ENCODE measurements at regions not wholly inside any gene's neighbourhood (a gene's known extent, or its start where the extent isn't known, plus 50 kb on each side); places are given as distances from the start of the nearest gene placed in this dataset.

DNA sequence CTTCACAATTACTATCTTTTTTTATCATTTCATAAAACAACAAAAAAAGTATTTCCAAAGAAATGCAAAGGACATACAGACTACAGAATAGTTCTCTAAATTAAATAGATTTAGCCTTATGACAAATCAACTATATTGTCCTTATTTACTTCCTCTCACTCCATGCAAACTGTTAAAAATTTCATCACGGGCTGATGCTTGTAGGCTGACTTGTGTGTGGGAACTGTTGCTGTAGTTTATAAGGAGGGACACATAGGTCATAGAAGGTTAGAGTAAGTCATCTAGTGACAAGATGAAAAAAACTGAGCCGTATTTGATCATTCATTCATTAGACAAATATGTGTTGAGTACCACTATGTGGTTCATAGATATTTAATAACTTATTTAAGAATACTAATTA lies 232.5 kb upstream of the TBL1XR1 start:
- DNase-seq (ENCODE audit: insufficient read length) = no peak
- no peak for TF ChIP-seq POLR2AphosphoS5 (IDR thresholded peaks at IDR 0.05; ENCODE audit: low read depth, low read length)
- no peak for TF ChIP-seq POLR2A (IDR thresholded peaks at IDR 0.05; ENCODE audit: low read depth, low read length)
- no peak for TF ChIP-seq TAF1 (IDR thresholded peaks at IDR 0.05; ENCODE audit: borderline replicate concordance, low read depth, low read length)
- no peak for FAIRE-seq

DNA sequence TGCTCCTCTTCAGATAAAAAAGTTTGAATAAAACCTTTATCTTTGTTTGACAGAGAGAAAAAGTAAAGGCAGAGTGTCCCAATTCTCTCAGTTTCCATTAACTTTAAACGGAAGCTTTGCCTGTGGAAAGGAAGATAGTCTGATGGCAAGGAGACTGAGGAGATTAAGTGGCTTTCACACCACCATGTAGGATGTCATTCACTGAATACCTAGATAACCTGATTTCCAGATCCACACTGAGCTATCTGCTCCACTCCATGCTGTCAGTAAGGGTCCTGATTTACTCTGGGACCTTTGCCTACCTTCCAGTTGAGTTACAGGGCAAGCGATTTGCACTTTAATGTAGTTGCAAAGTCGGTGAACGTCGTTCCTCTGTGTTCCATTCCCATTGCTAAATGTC lies 233.4 kb upstream of the TBL1XR1 start:
- no peak for TF ChIP-seq TAF1 (IDR thresholded peaks at IDR 0.05; ENCODE audit: borderline replicate concordance, low read depth, low read length)
- no peak for TF ChIP-seq POLR2A (IDR thresholded peaks at IDR 0.05; ENCODE audit: low read depth, low read length)
- TF ChIP-seq POLR2AphosphoS5 (IDR thresholded peaks at IDR 0.05; ENCODE audit: low read depth, low read length) = no peak
- FAIRE-seq (no peak), DNase-seq (ENCODE audit: insufficient read length) (no peak)

DNA sequence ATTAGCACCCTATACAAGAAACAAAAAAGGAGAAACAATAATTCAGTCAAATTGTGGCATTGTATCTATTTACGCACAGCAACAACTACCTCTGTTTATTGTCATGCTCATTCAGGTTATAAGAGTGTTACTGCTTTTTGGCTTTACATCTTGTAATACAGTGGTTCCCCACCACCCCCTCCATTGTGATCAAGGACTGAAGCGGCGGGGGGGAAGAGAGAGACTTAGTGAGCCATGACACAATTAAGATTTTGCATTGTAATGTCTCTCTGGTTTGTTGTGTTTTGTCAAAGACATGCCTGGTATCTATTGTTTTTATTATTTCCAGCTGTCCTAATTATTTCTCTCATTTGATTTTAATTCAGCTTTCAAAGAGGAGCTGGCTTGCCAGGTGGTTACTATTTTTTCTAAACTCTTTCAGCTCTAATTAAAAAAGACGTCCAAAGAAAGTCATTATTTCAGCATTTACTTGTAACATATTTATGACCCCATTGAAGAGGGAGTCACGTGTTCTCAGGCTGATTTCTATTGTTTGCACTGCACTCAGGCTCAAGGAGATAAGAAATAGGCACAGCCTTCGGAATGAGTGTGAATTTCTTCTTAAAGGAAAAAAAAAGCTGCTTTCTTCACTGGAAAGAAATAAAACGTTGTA lies 234.4 kb upstream of the TBL1XR1 start:
- no peak for FAIRE-seq

DNA sequence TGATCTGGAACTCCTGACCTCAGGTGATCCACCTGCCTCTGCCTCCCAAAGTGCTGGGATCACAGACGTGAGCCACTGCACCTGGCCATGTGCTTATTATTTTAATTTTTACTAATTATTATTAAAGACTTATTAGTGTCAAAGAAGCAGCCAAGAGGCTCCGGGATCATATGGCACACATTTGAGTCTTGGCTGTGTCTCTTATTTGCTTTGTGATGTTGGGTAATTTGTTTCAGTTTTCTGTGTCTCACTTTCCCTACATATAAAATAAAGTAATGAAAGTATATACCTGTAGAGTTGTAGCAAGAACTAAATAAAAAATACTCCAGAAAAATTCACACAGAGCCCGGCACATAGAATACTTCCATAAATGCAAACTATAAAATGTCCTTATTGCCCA lies 238.0 kb upstream of the TBL1XR1 start:
- no peak for FAIRE-seq
- DNase-seq (ENCODE audit: insufficient read length) = no peak
- TF ChIP-seq POLR2A (IDR thresholded peaks at IDR 0.05; ENCODE audit: low read depth, low read length) (no peak), POLR2AphosphoS5 (IDR thresholded peaks at IDR 0.05; ENCODE audit: low read depth, low read length) (no peak), TAF1 (IDR thresholded peaks at IDR 0.05; ENCODE audit: borderline replicate concordance, low read depth, low read length) (no peak)

More for the DNA sequence above, 234.4 kb upstream of the TBL1XR1 start:
- DNase-seq (ENCODE audit: insufficient read length) = no peak
- TF ChIP-seq POLR2AphosphoS5 (IDR thresholded peaks at IDR 0.05; ENCODE audit: low read depth, low read length) = no peak
- no peak for TF ChIP-seq TAF1 (IDR thresholded peaks at IDR 0.05; ENCODE audit: borderline replicate concordance, low read depth, low read length)
- TF ChIP-seq POLR2A (IDR thresholded peaks at IDR 0.05; ENCODE audit: low read depth, low read length) = no peak

DNA sequence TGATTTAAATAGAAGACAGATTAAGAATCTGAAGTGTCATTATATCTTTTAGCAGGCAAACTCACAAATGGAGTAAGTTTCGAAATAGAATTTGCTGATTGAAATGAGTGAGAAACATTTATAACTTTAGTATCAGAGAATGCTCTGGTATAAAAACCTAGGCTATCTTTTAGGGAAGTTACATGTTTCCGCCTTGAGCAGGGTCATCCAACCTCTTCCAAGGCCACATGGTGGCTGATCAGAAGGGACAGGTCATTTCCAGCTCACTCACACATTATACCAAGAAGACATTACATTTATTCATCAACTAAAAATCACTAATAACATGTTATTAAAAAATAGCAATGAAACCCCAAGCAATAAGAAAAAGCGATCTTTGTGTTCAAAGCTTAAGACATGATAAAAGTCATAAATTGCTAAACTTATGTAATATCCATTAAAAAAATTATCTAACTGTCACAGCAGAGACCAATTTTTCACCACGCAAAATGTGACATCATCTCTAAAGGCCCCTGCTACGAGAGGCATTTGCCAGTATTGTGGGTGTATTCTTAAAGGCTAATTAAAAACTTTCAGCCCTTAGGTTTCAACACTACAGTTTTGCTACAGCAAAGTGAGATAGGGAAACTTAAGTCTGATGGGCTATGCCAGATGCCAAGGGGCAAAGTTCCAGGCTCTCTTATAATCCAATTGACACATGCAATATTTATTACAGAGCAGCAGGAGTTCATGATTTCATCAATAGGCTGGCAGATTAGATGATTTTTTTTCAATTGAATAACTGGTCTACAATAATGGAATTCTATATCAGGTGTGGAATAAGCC lies 240.4 kb upstream of the TBL1XR1 start:
- DNase-seq (ENCODE audit: insufficient read length) (no peak), FAIRE-seq (no peak)
- no peak for TF ChIP-seq POLR2A (IDR thresholded peaks at IDR 0.05; ENCODE audit: low read depth, low read length)
- TF ChIP-seq TAF1 (IDR thresholded peaks at IDR 0.05; ENCODE audit: borderline replicate concordance, low read depth, low read length) = no peak
- TF ChIP-seq POLR2AphosphoS5 (IDR thresholded peaks at IDR 0.05; ENCODE audit: low read depth, low read length) = no peak

DNA sequence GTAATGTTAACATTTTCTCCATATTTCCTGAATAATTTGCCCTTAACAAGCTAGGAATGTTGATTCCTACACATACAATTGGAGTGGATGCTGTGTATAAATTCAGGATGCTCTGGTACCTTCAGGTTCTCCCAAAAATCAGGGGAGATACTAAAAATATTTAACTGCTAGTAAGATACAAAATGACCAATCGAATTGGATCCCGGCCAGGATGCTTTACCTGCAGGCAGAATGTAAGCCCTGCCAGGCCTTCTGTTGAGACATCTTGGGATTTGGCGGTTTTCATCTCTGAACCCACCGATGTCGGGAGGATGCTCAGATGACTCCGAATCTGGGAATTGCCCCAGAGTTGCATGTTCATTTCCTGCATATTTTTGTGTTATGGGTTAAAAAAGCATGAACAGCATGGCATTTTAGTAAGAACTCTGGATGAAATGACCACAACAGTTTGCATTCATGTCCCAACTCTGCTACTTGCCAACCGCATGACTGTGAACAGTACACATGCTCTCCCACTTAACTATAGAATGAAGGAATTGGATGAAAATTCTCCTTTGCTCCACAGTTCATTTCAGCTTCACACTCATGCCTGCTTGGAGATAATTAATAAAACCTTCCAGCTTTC lies 241.4 kb upstream of the TBL1XR1 start:
- TF ChIP-seq TAF1 (IDR thresholded peaks at IDR 0.05; ENCODE audit: borderline replicate concordance, low read depth, low read length) (no peak), POLR2A (IDR thresholded peaks at IDR 0.05; ENCODE audit: low read depth, low read length) (no peak), POLR2AphosphoS5 (IDR thresholded peaks at IDR 0.05; ENCODE audit: low read depth, low read length) (no peak)
- FAIRE-seq (no peak), DNase-seq (ENCODE audit: insufficient read length) (no peak)

DNA sequence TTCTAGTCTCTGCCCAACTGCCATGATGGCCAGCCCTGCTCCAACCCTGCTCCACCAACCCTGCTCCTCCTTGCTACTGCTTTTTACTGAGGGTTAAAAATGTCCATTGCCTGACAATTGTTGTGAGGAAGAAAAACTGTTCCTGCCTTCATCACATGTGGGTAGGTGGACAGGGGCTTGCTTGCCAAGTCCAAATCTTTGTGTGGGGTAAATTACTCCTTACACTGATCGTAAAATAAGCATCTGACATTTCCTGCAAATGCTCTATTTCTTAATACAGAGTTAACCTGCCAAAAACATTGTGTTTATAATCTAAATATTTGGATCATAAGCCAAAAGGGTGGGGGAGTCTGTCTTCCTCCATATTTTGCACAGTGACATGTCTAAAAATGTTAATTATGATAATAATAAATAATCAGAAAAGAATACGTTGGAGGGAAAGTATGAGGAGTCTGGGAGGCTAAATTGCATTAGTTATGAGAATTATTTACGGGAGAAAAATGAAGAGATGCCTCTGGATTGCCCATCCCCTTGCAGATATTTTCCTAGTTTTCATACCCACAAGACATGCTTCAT lies 242.5 kb upstream of the TBL1XR1 start:
- DNase-seq (ENCODE audit: insufficient read length) (no peak), FAIRE-seq (no peak)
- no peak for TF ChIP-seq POLR2A (IDR thresholded peaks at IDR 0.05; ENCODE audit: low read depth, low read length)

DNA sequence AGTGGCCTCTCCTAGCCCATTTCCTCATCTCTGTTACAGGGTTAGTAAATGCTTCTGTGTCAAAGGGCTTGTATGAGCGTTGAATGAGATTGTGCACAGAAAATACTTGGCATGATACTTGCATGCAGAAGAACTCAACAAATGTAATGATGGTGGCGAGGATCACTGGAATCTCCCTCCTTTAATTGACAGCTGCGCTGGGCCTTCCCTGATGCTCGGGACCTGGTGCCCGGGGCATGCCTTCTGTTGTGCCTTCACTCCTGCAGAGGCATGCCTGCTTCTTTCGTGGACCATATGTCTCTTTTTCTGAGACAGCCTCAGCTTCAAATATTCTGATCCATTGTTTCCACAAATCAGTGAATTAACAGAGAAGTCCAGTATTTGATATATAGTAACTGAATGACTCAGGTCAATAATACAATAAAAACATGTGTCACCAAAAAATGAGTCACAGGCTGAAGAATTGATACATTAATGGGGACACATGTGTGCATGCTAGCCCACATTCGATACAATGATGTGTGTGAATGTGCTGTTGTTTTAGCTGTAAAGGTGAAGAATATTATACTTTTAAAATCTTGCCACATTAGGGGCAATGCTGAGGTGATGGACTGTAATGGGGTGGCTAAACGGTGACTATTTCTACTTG lies 243.3 kb upstream of the TBL1XR1 start:
- DNase-seq (ENCODE audit: insufficient read length) = no peak
- FAIRE-seq = no peak
- TF ChIP-seq POLR2AphosphoS5 (IDR thresholded peaks at IDR 0.05; ENCODE audit: low read depth, low read length) = no peak
- no peak for TF ChIP-seq TAF1 (IDR thresholded peaks at IDR 0.05; ENCODE audit: borderline replicate concordance, low read depth, low read length)
- TF ChIP-seq POLR2A (IDR thresholded peaks at IDR 0.05; ENCODE audit: low read depth, low read length) = no peak

DNA sequence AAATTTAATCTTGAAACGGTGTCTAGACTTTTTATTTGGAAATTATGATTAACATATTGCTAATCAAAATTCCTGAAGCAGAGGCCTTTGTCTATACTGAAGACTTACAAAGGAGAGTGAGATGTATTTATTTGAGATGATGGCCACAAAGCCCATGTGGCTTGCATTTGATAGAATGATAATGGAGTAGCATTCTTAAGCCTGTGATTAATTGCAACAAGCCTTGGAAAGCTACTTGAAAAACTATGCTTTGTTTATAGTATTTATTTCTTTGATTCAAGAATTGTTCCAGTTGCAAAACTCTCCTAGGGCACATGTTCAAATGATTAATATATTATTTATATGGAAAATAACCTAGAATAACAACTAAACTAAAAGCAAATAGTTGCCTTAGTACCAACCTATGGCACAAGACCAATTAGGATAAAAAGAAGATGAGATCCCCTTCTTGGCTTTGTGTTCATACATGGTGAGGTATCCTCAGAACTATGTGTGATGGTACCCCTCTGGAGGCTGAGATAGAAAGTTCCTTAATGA lies 244.1 kb upstream of the TBL1XR1 start:
- TF ChIP-seq POLR2AphosphoS5 (IDR thresholded peaks at IDR 0.05; ENCODE audit: low read depth, low read length) = no peak
- no peak for TF ChIP-seq TAF1 (IDR thresholded peaks at IDR 0.05; ENCODE audit: borderline replicate concordance, low read depth, low read length)
- TF ChIP-seq POLR2A (IDR thresholded peaks at IDR 0.05; ENCODE audit: low read depth, low read length) = no peak
- FAIRE-seq = no peak

DNA sequence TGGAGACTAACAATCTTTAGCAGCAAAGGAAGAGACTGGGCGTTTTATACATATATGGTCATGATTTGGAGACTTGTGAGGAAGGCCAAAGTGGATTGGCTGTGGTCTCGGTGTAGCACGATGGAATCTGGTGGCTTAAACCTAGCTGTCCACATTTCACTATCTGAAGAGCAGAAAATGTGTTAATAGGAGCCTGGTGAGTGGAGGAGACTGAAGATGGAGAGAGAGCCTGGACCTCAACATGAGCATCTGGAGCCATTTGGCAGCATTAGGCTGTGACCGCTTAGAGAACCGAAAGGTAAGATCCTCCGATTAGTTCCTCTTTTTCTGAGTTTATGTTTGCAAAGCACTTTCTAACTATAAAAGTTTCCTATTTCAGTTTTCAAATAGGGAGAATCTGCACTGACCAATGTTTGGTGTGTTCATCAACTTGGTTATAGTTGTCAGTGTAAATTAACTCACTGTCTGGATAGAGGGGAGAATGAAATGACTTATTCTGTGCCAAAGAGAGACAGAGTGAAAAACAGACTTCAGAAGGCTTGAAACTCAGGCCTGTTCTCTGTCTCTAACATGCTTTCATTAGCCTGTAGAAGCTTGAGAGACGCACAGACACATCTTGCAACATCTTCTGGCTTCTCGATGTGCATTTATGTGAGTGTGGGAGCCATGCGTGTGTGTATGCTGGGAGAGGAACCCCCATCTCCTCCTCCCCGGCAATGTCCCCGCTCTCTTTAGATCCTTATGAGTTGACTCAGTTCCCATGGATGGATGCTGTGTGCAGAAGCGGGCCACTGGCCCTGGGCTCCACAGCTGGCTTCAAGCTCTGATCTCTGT lies 244.7 kb upstream of the TBL1XR1 start:
- peak; percentile 94 for FAIRE-seq
- no peak for TF ChIP-seq POLR2AphosphoS5 (IDR thresholded peaks at IDR 0.05; ENCODE audit: low read depth, low read length)
- TF ChIP-seq TAF1 (IDR thresholded peaks at IDR 0.05; ENCODE audit: borderline replicate concordance, low read depth, low read length) = no peak
- TF ChIP-seq POLR2A (IDR thresholded peaks at IDR 0.05; ENCODE audit: low read depth, low read length) = no peak
- peak; percentile 27 for DNase-seq (ENCODE audit: insufficient read length)

More for the DNA sequence above, 244.1 kb upstream of the TBL1XR1 start:
- no peak for DNase-seq (ENCODE audit: insufficient read length)
